ENCODE measurements at regions not wholly inside any gene's neighbourhood (a gene's known extent, or its start where the extent isn't known, plus 50 kb on each side); places are given as distances from the start of the nearest gene placed in this dataset.

GRCh38 chr9:87275047-87275725 is 222.5 kb upstream of the DAPK1 start:
- Histone ChIP-seq H3K27ac (no peak overlapping the region), H3K27me3 (no peaks in the 10 kb centered on the region)
- intact Hi-C loops (cut with DNase I): no loop called here

GRCh38 chr9:87276327-87276841 is 221.3 kb upstream of the DAPK1 start:
- no peak for DNase-seq (ENCODE audit: extremely low spot score in 2 of 2)
- peaks cover 8% of the 10 kb centered on the region for H3K4me1 ChIP-seq
- no peaks in the 10 kb centered on the region for H3K9me3 ChIP-seq
- intact Hi-C loops (cut with DNase I): no loop called here
- no peak overlapping the region for H3K4me3 ChIP-seq
- TF ChIP-seq POLR2A (IDR thresholded peaks at IDR 0.05): no peak
- TF ChIP-seq POLR2AphosphoS5 (IDR thresholded peaks at IDR 0.05; ENCODE audit: insufficient read depth in 1 of 2, low read depth in 1 of 2): no peak
- no peak for TF ChIP-seq CTCF (IDR thresholded peaks at IDR 0.05)
- H3K27me3 ChIP-seq: no peaks in the 10 kb centered on the region
- H3K27ac ChIP-seq: no peak overlapping the region
- H3K36me3 ChIP-seq: no peaks in the 10 kb centered on the region

More at GRCh38 chr9:87275047-87275725, 222.5 kb upstream of the DAPK1 start:
- TF ChIP-seq POLR2AphosphoS5 (IDR thresholded peaks at IDR 0.05; ENCODE audit: insufficient read depth in 1 of 2, low read depth in 1 of 2) (no peak), POLR2A (IDR thresholded peaks at IDR 0.05) (no peak), CTCF (IDR thresholded peaks at IDR 0.05) (no peak)
- Histone ChIP-seq H3K9me3 (no peaks in the 10 kb centered on the region), H3K4me1 (peaks cover 8% of the 10 kb centered on the region), H3K36me3 (no peaks in the 10 kb centered on the region), H3K4me3 (no peak overlapping the region)
- no peak for DNase-seq (ENCODE audit: extremely low spot score in 2 of 2)

GRCh38 chr9:87276851-87277261 is 220.8 kb upstream of the DAPK1 start:
- Histone ChIP-seq H3K27ac (no peak overlapping the region), H3K4me3 (no peak overlapping the region), H3K4me1 (peaks cover 8% of the 10 kb centered on the region), H3K9me3 (no peaks in the 10 kb centered on the region), H3K36me3 (no peaks in the 10 kb centered on the region), H3K27me3 (no peaks in the 10 kb centered on the region)
- TF ChIP-seq CTCF (IDR thresholded peaks at IDR 0.05): no peak
- TF ChIP-seq POLR2A (IDR thresholded peaks at IDR 0.05): no peak
- no peak for TF ChIP-seq POLR2AphosphoS5 (IDR thresholded peaks at IDR 0.05; ENCODE audit: insufficient read depth in 1 of 2, low read depth in 1 of 2)
- DNase-seq (ENCODE audit: extremely low spot score in 2 of 2): no peak
- intact Hi-C loops (cut with DNase I): no loop called here

GRCh38 chr9:87277346-87277745 is 220.3 kb upstream of the DAPK1 start:
- Histone ChIP-seq H3K4me1 (peaks cover 8% of the 10 kb centered on the region), H3K27ac (no peak overlapping the region), H3K9me3 (no peaks in the 10 kb centered on the region), H3K4me3 (no peak overlapping the region), H3K36me3 (no peaks in the 10 kb centered on the region), H3K27me3 (no peaks in the 10 kb centered on the region)
- TF ChIP-seq POLR2AphosphoS5 (IDR thresholded peaks at IDR 0.05; ENCODE audit: insufficient read depth in 1 of 2, low read depth in 1 of 2): no peak
- no peak for TF ChIP-seq POLR2A (IDR thresholded peaks at IDR 0.05)
- TF ChIP-seq CTCF (IDR thresholded peaks at IDR 0.05): no peak
- no peak for DNase-seq (ENCODE audit: extremely low spot score in 2 of 2)
- intact Hi-C loops (cut with DNase I): no loop called here

All from vagina (tissue), 2 donors.